Vagina (tissue), 2 donors: ENCODE measurements at regions not wholly inside any gene's neighbourhood (a gene's known extent, or its start where the extent isn't known, plus 50 kb on each side); places are given as distances from the start of the nearest gene placed in this dataset.

Experiments
- DNase-seq, 2 donors: peaks; one replicate each; pipeline ENCODE4 v3.0.0-alpha.2; 2017; ENCODE audit errors: extremely low spot score in 2 of 2
- H3K27ac ChIP-seq: fragments of 200-600 bp; sonication (generic); one replicate; pipeline ENCODE4 v1.5.1; 2019
- H3K27me3 ChIP-seq: fragments of 200-600 bp; sonication (generic); one replicate; pipeline ENCODE4 v1.5.1; 2019
- H3K36me3 ChIP-seq, 2 donors: fragments of 200-600 bp; sonication (generic); one replicate each; pipeline ENCODE4 v1.5.1; 2017 to 2019
- H3K4me1 ChIP-seq: fragments of 200-600 bp; sonication (generic); one replicate; pipeline ENCODE4 v1.5.1; 2019
- H3K4me3 ChIP-seq, 2 donors: fragments of 200-600 bp; sonication (generic); 1 replicate in 1 of 2; 2 replicates in 1 of 2; pipeline ENCODE4 v1.5.1; 2016 to 2019
- H3K9me3 ChIP-seq: fragments of 200-600 bp; sonication (generic); one replicate; pipeline ENCODE4 v1.5.1; 2019
- POLR2A ChIP-seq, 2 donors: fragments of 450-650 bp; IDR thresholded peaks; one replicate each; pipeline ENCODE4 v1.6.1; 2017; ENCODE audit warnings: antibody characterized with exemption in 2 of 2, mild to moderate bottlenecking in 2 of 2, moderate library complexity in 2 of 2
- POLR2AphosphoS5 ChIP-seq, 2 donors: sonication (generic); formaldehyde crosslinking; IDR thresholded peaks; one replicate each; pipeline ENCODE4 v1.9.0; 2017; ENCODE audit warnings: antibody characterized with exemption in 2 of 2, mild to moderate bottlenecking in 2 of 2, low read depth in 1 of 2; ENCODE audit not compliant: insufficient read depth in 1 of 2
- intact Hi-C: fragments of 100-400 bp; cut with DNase I; formaldehyde crosslinking; loops from one replicate; pipeline ENCODE4 v1.15.1; 2023
- TF ChIP-seq, protein P1 (sequence below), 3 experiments: fragments of 450-650 bp in 2 of 3; fragments of 200-600 bp in 1 of 3; sonication (generic) in 1 of 3; IDR thresholded peaks; one replicate each; pipeline ENCODE4 v1.5.1; 2017 to 2019; ENCODE audit warnings: antibody characterized with exemption in 3 of 3, mild to moderate bottlenecking in 2 of 3, moderate library complexity in 2 of 3

GRCh38 chr3:94616833-94617232, 554.0 kb downstream of the NSUN3 start:
- TF ChIP-seq, protein P1, sequence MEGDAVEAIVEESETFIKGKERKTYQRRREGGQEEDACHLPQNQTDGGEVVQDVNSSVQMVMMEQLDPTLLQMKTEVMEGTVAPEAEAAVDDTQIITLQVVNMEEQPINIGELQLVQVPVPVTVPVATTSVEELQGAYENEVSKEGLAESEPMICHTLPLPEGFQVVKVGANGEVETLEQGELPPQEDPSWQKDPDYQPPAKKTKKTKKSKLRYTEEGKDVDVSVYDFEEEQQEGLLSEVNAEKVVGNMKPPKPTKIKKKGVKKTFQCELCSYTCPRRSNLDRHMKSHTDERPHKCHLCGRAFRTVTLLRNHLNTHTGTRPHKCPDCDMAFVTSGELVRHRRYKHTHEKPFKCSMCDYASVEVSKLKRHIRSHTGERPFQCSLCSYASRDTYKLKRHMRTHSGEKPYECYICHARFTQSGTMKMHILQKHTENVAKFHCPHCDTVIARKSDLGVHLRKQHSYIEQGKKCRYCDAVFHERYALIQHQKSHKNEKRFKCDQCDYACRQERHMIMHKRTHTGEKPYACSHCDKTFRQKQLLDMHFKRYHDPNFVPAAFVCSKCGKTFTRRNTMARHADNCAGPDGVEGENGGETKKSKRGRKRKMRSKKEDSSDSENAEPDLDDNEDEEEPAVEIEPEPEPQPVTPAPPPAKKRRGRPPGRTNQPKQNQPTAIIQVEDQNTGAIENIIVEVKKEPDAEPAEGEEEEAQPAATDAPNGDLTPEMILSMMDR (IDR thresholded peaks at IDR 0.05) = no peak
- TF ChIP-seq POLR2AphosphoS5 (IDR thresholded peaks at IDR 0.05; ENCODE audit: insufficient read depth in 1 of 2, low read depth in 1 of 2) (no peak), POLR2A (IDR thresholded peaks at IDR 0.05) (no peak)
- no peak for DNase-seq
- no peak overlapping the region for H3K4me3 ChIP-seq
- no peaks in the 10 kb centered on the region for H3K4me1 ChIP-seq
- intact Hi-C loops = no loop called here
- no peaks in the 10 kb centered on the region for H3K27me3 ChIP-seq
- no peaks in the 10 kb centered on the region for H3K36me3 ChIP-seq
- no peaks in the 10 kb centered on the region for H3K9me3 ChIP-seq
- H3K27ac ChIP-seq = no peak overlapping the region

DNA sequence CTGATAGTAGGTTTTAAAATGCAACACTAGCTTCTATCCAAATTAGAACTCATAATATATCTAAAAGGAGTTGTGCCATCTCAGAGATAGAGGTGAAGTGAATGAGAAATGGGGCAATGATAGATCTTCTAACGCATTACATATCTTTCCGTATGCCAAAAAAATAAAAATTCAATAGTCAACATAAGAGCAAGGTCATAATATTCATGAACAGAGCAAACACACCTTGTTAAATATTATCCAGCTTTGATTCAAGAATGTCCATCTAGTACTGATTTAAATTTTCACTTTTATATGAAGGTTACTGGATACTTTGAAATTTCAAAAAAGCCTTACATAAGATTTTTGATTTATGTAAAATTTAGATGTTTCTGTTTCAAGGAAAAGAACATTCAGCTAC, 554.5 kb downstream of the NSUN3 start:
- no peak for TF ChIP-seq POLR2AphosphoS5 (IDR thresholded peaks at IDR 0.05; ENCODE audit: insufficient read depth in 1 of 2, low read depth in 1 of 2)
- no peak for TF ChIP-seq POLR2A (IDR thresholded peaks at IDR 0.05)
- TF ChIP-seq, protein P1 (IDR thresholded peaks at IDR 0.05) = no peak
- Histone ChIP-seq H3K4me1 (no peaks in the 10 kb centered on the region), H3K27ac (no peak overlapping the region), H3K9me3 (no peaks in the 10 kb centered on the region), H3K4me3 (no peak overlapping the region), H3K36me3 (no peaks in the 10 kb centered on the region), H3K27me3 (no peaks in the 10 kb centered on the region)
- no peak for DNase-seq
- intact Hi-C loops = no loop called here

GRCh38 chr3:94619643-94620042, 556.8 kb downstream of the NSUN3 start:
- intact Hi-C loops = no loop called here
- Histone ChIP-seq H3K27me3 (no peaks in the 10 kb centered on the region), H3K9me3 (no peaks in the 10 kb centered on the region), H3K4me3 (no peak overlapping the region), H3K4me1 (no peaks in the 10 kb centered on the region), H3K27ac (no peak overlapping the region), H3K36me3 (no peaks in the 10 kb centered on the region)
- DNase-seq = no peak
- TF ChIP-seq, protein P1 (IDR thresholded peaks at IDR 0.05) = no peak
- TF ChIP-seq POLR2A (IDR thresholded peaks at IDR 0.05) = no peak
- TF ChIP-seq POLR2AphosphoS5 (IDR thresholded peaks at IDR 0.05; ENCODE audit: insufficient read depth in 1 of 2, low read depth in 1 of 2) = no peak

GRCh38 chr3:94626573-94626972, 563.7 kb downstream of the NSUN3 start:
- intact Hi-C loops = no loop called here

GRCh38 chr3:94627689-94628088, 564.8 kb downstream of the NSUN3 start:
- H3K9me3 ChIP-seq = no peaks in the 10 kb centered on the region
- no peak overlapping the region for H3K4me3 ChIP-seq
- TF ChIP-seq POLR2A (IDR thresholded peaks at IDR 0.05) (no peak), POLR2AphosphoS5 (IDR thresholded peaks at IDR 0.05; ENCODE audit: insufficient read depth in 1 of 2, low read depth in 1 of 2) (no peak)
- TF ChIP-seq, protein P1 (IDR thresholded peaks at IDR 0.05) = no peak
- intact Hi-C loops = no loop called here
- no peaks in the 10 kb centered on the region for H3K36me3 ChIP-seq
- no peaks in the 10 kb centered on the region for H3K27me3 ChIP-seq
- DNase-seq = no peak
- no peaks in the 10 kb centered on the region for H3K4me1 ChIP-seq
- no peak overlapping the region for H3K27ac ChIP-seq

More at GRCh38 chr3:94626573-94626972, 563.7 kb downstream of the NSUN3 start:
- TF ChIP-seq POLR2A (IDR thresholded peaks at IDR 0.05) (no peak), POLR2AphosphoS5 (IDR thresholded peaks at IDR 0.05; ENCODE audit: insufficient read depth in 1 of 2, low read depth in 1 of 2) (no peak)
- TF ChIP-seq, protein P1 (IDR thresholded peaks at IDR 0.05) = no peak
- DNase-seq = no peak
- Histone ChIP-seq H3K36me3 (no peaks in the 10 kb centered on the region), H3K4me3 (no peak overlapping the region), H3K9me3 (no peaks in the 10 kb centered on the region), H3K4me1 (no peaks in the 10 kb centered on the region), H3K27ac (no peak overlapping the region), H3K27me3 (no peaks in the 10 kb centered on the region)
